Thoracic aorta (tissue), 2 donors: ENCODE measurements at regions not wholly inside any gene's neighbourhood (a gene's known extent, or its start where the extent isn't known, plus 50 kb on each side); places are given as distances from the start of the nearest gene placed in this dataset.

Experiments used
- ATAC-seq: fragments of 150-250 bp; one replicate; pipeline ENCODE4 v1.8.0; 2017; ENCODE audit warnings: low read depth; ENCODE audit not compliant: insufficient number of reproducible peaks, low FRiP score
- DNase-seq: peaks from one replicate; pipeline ENCODE4 v3.0.0-alpha.2; 2020; ENCODE audit warnings: low spot score
- H3K27ac ChIP-seq, 2 donors: fragments of 200-600 bp; sonication (generic); 1 replicate in 1 of 2; 2 replicates in 1 of 2; pipeline ENCODE4 v1.5.1; 2016; ENCODE audit warnings: mild to moderate bottlenecking in 2 of 2, moderate library complexity in 2 of 2
- H3K27me3 ChIP-seq: fragments of 200-600 bp; sonication (generic); replicated peaks from 2 replicates; pipeline ENCODE4 v1.6.0; 2016; ENCODE audit warnings: mild to moderate bottlenecking; ENCODE audit not compliant: insufficient read depth
- H3K36me3 ChIP-seq: fragments of 200-600 bp; sonication (generic); one replicate; pipeline ENCODE4 v1.5.1; 2016
- H3K4me1 ChIP-seq, 2 donors: fragments of 200-600 bp; sonication (generic); 1 replicate in 1 of 2; 2 replicates in 1 of 2; pipeline versions ENCODE4 v1.5.1 to v1.6.0; 2016; ENCODE audit warnings: low read depth in 2 of 2, mild to moderate bottlenecking in 1 of 2; ENCODE audit not compliant: control insufficient read depth in 1 of 2
- H3K4me3 ChIP-seq: fragments of 200-600 bp; sonication (generic); 2 replicates; pipeline ENCODE4 v1.5.1; 2016; ENCODE audit warnings: mild to moderate bottlenecking
- H3K9me3 ChIP-seq: fragments of 200-600 bp; sonication (generic); 2 replicates; pipeline ENCODE4 v1.5.1; 2016
- CTCF ChIP-seq: fragments of 200-600 bp; sonication (generic); IDR thresholded peaks from one replicate; pipeline ENCODE4 v1.5.1; 2019; ENCODE audit warnings: antibody characterized with exemption

GRCh38 chr10:120748519-120748918, 102.6 kb upstream of the WDR11 start:
- Histone ChIP-seq H3K9me3 (no peaks in the 10 kb centered on the region), H3K36me3 (no peaks in the 10 kb centered on the region), H3K4me1 (no peaks in the 10 kb centered on the region), H3K27me3 (no peaks in the 10 kb centered on the region), H3K4me3 (no peak overlapping the region), H3K27ac (no peak overlapping the region)
- DNase-seq: no peak
- no peak for TF ChIP-seq CTCF
- ATAC-seq: no peak

- no peak for DNase-seq
- no peak for TF ChIP-seq CTCF
- Histone ChIP-seq H3K27me3 (no peaks in the 10 kb centered on the region), H3K27ac (no peak overlapping the region), H3K36me3 (no peaks in the 10 kb centered on the region), H3K4me3 (no peak overlapping the region), H3K4me1 (no peaks in the 10 kb centered on the region), H3K9me3 (no peaks in the 10 kb centered on the region)
- ATAC-seq: no peak
Measured at GRCh38 chr10:120749072-120749471, 102.1 kb upstream of the WDR11 start.

DNA sequence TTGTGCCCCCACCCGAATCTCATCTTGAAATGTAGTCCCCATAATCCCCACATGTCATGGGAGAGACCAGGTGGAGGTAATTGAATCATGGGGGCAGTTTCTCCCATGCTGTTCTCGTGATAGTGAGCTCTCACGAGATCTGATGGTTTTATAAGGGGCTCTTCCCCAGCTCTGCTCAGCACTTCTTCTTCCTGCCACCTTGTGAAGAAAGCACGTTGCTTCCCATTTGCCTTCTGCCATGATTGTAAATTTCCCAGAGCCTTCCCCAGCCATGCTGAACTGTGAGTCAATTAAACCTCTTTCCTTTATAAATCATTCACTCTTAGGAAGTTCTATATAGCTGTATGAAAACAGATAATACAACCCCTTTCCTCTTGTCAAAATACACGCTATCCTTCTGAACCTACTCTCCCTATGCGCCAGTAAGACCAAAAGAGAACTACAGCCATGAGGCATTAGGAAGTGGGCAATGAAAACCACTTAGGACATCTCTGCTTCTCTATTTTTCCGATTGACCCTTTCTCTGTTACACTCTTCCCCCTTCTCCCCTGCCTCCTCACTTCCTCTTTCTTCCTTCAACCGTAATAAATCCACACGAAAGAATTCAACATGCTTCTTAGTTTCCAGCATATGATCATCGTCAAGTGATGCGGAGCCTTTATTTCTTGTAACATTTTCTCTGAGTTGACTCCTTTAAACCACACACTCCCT, 101.2 kb upstream of the WDR11 start:
- H3K9me3 ChIP-seq: no peaks in the 10 kb centered on the region
- ATAC-seq: no peak

DNA sequence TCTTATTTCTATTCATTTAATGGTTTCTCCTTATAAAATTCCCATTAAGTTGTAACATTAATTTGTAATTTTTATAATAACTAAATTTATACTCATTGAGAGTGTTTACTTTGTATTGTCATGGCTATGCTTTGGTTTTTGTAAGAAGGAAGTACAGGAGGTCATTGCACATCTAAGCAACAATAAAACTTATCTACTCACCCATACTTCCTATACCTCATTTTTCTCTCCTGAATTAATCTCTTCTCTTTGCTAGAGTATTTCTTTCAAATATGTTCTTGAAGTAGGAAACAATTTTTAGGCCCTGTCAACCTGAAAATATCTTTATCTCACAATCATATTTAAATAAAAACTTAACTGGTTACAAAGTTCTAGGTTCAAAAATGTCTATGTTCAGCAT, 95.4 kb upstream of the WDR11 start:
- no peak for TF ChIP-seq CTCF
- Histone ChIP-seq H3K9me3 (no peaks in the 10 kb centered on the region), H3K4me1 (no peaks in the 10 kb centered on the region), H3K27ac (no peak overlapping the region), H3K36me3 (no peaks in the 10 kb centered on the region), H3K4me3 (no peak overlapping the region), H3K27me3 (no peaks in the 10 kb centered on the region)
- no peak for DNase-seq
- no peak for ATAC-seq

More for the DNA sequence above, 101.2 kb upstream of the WDR11 start:
- TF ChIP-seq CTCF: no peak
- no peaks in the 10 kb centered on the region for H3K27me3 ChIP-seq
- no peak overlapping the region for H3K27ac ChIP-seq
- H3K4me3 ChIP-seq: no peak overlapping the region
- H3K36me3 ChIP-seq: no peaks in the 10 kb centered on the region
- no peak for DNase-seq
- no peaks in the 10 kb centered on the region for H3K4me1 ChIP-seq

- Histone ChIP-seq H3K27me3 (no peaks in the 10 kb centered on the region), H3K9me3 (no peaks in the 10 kb centered on the region), H3K36me3 (no peaks in the 10 kb centered on the region), H3K4me1 (no peaks in the 10 kb centered on the region), H3K4me3 (no peak overlapping the region), H3K27ac (no peak overlapping the region)
- no peak for TF ChIP-seq CTCF
- ATAC-seq (no peak), DNase-seq (no peak)
Measured at GRCh38 chr10:120760253-120760652, 90.9 kb upstream of the WDR11 start.
